Fibroblast of mammary gland (primary cell): ENCODE measurements at regions not wholly inside any gene's neighbourhood (a gene's known extent, or its start where the extent isn't known, plus 50 kb on each side); places are given as distances from the start of the nearest gene placed in this dataset.
A peak's percentile ranks its signal among the peaks of the same experiment; 100 is the strongest.
"Not testable (repeated sequence)": the region's sequence is repeated elsewhere in the genome, so short reads cannot be mapped to it uniquely, and the experiment has no call there.

Source experiments
- DNase-seq: peaks from one replicate; pipeline ENCODE4 v3.0.0-alpha.2; 2010; ENCODE audit warnings: low read depth
- H3K4me3 ChIP-seq: 2 replicates; pipeline ENCODE4 v1.5.1; 2011; ENCODE audit warnings: low read depth, mild to moderate bottlenecking, low read length, moderate library complexity; ENCODE audit not compliant: control insufficient read depth
- CTCF ChIP-seq: conservative IDR thresholded peaks from 2 replicates; pipeline ENCODE4 v1.5.1; 2011; ENCODE audit warnings: low read depth, low read length, inconsistent platforms; ENCODE audit not compliant: control insufficient read depth, insufficient read depth

- TF ChIP-seq CTCF = no peak
- no peak overlapping the region for H3K4me3 ChIP-seq
- no peak for DNase-seq
These were observed 58.0 kb upstream of the CD93 start for GRCh38 chr20:23143986-23144690.

- no peak overlapping the region for H3K4me3 ChIP-seq
- no peak for TF ChIP-seq CTCF
- DNase-seq = peak; percentile 83
These were observed 57.0 kb upstream of the CD93 start for GRCh38 chr20:23143098-23143497.

GRCh38 chr20:23142162-23143050 lies 56.3 kb upstream of the CD93 start:
- DNase-seq = no peak
- no peak overlapping the region for H3K4me3 ChIP-seq
- no peak for TF ChIP-seq CTCF

- DNase-seq = peak; percentile 53
- H3K4me3 ChIP-seq = no peak overlapping the region
- no peak for TF ChIP-seq CTCF
These were observed 55.5 kb upstream of the CD93 start for GRCh38 chr20:23141450-23142161.

GRCh38 chr20:23140991-23141390 lies 54.9 kb upstream of the CD93 start:
- TF ChIP-seq CTCF = no peak
- H3K4me3 ChIP-seq = no peak overlapping the region
- no peak for DNase-seq

GRCh38 chr20:23139984-23140383 lies 53.9 kb upstream of the CD93 start:
- H3K4me3 ChIP-seq, DNase-seq: not testable (repeated sequence)

GRCh38 chr20:23139524-23139923 lies 53.4 kb upstream of the CD93 start:
- TF ChIP-seq CTCF = no peak
- no peak for DNase-seq
- H3K4me3 ChIP-seq = no peak overlapping the region
